NOMO-1 treated with dmso at 0.1 percent for 144 hours (cell line): ENCODE measurements at regions not wholly inside any gene's neighbourhood (a gene's known extent, or its start where the extent isn't known, plus 50 kb on each side); places are given as distances from the start of the nearest gene placed in this dataset.

Source experiments
- DNase-seq: peaks from one replicate; lab custom pipeline; 2025; ENCODE audit not compliant: unreplicated experiment; lab: John Stamatoyannopoulos, UW

- DNase-seq, result no peak
Observed at GRCh38 chr7:46651561-46652088, 730.6 kb upstream of the IGFBP3 start.

- DNase-seq, result no peak
Observed at GRCh38 chr7:46651070-46651469, 730.0 kb upstream of the IGFBP3 start.

GRCh38 chr7:46649876-46650275 is 728.8 kb upstream of the IGFBP3 start:
- DNase-seq, result no peak

- no peak for DNase-seq
Observed at GRCh38 chr7:46637793-46638735, 717.0 kb upstream of the IGFBP3 start.

- DNase-seq, result no peak
Observed at GRCh38 chr7:46636022-46636421, 715.0 kb upstream of the IGFBP3 start.

- DNase-seq, result no peak
Observed at GRCh38 chr7:46633630-46634240, 712.7 kb upstream of the IGFBP3 start.

GRCh38 chr7:46633200-46633599 is 712.1 kb upstream of the IGFBP3 start:
- no peak for DNase-seq

GRCh38 chr7:46630031-46630430 is 709.0 kb upstream of the IGFBP3 start:
- no peak for DNase-seq

GRCh38 chr7:46628389-46628788 is 707.3 kb upstream of the IGFBP3 start:
- no peak for DNase-seq

- no peak for DNase-seq
Observed at GRCh38 chr7:46626691-46627310, 705.7 kb upstream of the IGFBP3 start.

GRCh38 chr7:46626261-46626660 is 705.2 kb upstream of the IGFBP3 start:
- no peak for DNase-seq

- no peak for DNase-seq
Observed at GRCh38 chr7:46625032-46625431, 704.0 kb upstream of the IGFBP3 start.

- no peak for DNase-seq
Observed at GRCh38 chr7:46622251-46622650, 701.2 kb upstream of the IGFBP3 start.

GRCh38 chr7:46619723-46620310 is 698.7 kb upstream of the IGFBP3 start:
- DNase-seq, result no peak

- no peak for DNase-seq
Observed at GRCh38 chr7:46616636-46617035, 695.6 kb upstream of the IGFBP3 start.

GRCh38 chr7:46613551-46613950 is 692.5 kb upstream of the IGFBP3 start:
- no peak for DNase-seq

- DNase-seq, result no peak
Observed at GRCh38 chr7:46613116-46613515, 692.0 kb upstream of the IGFBP3 start.

GRCh38 chr7:46611508-46611907 is 690.4 kb upstream of the IGFBP3 start:
- no peak for DNase-seq

- no peak for DNase-seq
Observed at GRCh38 chr7:46610746-46611145, 689.7 kb upstream of the IGFBP3 start.

GRCh38 chr7:46607176-46607575 is 686.1 kb upstream of the IGFBP3 start:
- no peak for DNase-seq

- no peak for DNase-seq
Observed at GRCh38 chr7:46606761-46607160, 685.7 kb upstream of the IGFBP3 start.
